ENCODE measurements at regions not wholly inside any gene's neighbourhood (a gene's known extent, or its start where the extent isn't known, plus 50 kb on each side); places are given as distances from the start of the nearest gene placed in this dataset.

DNA sequence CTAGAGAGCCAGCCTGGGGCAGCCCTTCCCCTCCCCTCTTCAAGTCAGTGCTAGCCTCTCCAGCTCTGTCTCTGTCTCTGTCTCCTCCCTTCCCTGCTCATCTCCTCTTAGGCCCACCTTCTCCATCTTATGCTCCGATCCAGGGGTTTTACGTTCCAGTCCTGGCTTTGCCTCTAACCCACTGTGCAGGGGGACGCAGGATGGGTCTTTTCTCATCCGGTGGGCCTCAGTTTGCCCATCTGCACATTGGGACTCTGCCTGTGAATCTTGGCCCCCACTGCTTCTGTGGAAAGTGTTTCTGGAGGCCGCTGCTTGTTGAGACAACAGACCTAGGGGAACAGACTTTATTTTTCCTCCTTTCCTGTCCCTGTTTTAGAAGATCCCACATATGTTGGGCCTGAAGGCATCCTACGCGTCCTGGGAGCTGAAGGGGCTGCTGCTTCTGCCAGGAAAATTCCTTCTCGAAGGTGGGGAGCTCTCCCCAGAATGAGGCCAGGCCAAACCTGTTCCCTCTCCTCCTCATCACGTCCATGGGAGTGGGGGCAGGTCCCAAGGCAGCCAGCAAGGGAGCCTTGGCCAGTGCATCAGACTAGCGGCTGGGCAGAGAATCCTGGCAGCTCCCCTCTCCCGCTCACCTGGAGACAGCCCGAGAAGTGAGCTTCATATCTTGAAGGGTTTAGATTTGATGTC is 99.5 kb upstream of the CSF3R start:
- no peak for DNase-seq (ENCODE audit: low read depth in 3 of 3)

DNA sequence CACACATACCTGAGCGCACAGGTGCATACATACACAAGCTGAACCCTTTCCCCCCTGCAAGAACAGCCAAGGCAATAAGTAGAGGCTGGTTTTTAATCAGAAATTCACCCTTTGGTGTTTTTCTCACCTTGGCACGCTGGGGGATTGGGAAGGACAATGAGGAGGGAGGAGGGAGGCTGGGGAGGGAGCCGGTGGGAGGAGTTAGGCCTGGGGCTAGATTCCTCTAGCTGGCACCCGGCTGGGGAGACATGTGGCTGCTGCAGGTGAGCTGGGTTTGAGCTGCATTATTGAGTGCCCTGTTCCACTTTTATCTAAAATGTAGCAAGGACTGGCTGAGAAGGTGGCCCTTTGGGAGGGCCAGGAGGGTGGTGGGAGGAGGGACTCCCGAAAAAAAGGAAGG is 97.8 kb upstream of the CSF3R start:
- DNase-seq (ENCODE audit: low read depth in 3 of 3): no peak

DNA sequence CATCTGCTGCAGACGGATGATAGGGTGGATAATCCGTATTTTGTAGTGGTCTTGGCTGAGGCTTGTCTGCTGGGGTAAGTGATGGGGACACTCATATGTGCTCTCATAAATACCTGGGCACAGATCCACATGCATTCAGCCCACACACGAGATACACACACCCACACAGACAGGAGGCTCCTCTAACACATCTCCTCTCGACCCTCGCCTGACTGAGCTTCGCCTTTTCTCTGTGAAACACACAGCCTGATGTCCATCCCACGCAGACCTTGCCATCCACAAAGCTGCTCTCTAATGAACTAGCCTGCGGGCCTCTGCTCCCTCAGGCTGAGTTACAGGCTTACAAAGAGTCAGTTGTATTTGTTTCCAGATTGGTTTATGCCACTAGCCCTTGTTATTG is 96.3 kb upstream of the CSF3R start:
- DNase-seq (ENCODE audit: low read depth in 3 of 3): no peak

DNA sequence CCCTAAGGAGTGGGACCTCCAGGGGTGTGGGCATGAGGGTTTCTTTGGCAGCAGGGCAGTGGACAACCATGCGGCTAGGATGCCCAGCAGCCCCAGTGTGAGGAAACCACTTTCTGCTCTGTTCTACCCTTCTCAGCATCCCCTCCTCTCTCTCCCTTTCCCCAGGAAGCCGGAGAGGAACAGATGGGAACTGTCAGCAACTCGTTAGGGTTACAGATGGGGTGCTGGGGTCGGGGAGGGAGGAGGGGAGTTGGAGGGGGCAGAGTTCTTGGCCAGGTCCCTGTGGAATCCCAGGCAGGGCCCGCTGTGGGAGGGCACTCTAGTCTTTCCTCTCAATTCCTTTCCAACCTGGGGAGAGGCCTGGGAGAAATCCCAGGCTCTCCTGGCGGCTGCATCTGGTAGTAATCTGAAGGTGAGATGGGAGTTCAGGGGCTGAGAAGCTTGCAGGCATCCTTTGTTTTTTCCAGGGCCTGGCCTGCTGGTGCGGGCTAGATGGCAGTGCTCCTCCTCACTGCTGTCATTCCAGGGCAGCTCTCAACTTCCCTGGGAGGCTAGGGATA is 93.9 kb upstream of the CSF3R start:
- DNase-seq (ENCODE audit: low read depth in 3 of 3): no peak

DNA sequence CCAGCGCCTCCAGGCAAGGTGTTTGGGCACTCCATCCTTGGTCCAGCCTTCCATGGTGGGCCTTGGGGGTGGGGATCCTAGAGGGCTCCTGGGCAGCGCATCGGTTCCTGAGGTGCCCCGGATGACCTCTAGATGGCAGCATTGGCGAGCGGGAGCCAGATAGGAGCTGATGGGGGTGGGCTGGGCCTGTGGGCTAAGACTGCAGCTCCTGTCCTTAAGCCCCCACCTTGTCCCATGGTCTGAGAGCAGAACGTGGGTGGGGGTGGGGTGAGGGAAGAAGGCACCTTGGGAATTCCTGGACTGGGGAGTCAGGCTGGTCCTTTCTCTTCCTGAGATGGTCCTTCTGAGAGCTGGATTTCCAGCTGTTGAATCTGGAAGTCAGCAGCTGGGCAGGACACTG is 93.4 kb upstream of the CSF3R start:
- DNase-seq (ENCODE audit: low read depth in 3 of 3): peak; percentile 10 to 38 (median 33)

DNA sequence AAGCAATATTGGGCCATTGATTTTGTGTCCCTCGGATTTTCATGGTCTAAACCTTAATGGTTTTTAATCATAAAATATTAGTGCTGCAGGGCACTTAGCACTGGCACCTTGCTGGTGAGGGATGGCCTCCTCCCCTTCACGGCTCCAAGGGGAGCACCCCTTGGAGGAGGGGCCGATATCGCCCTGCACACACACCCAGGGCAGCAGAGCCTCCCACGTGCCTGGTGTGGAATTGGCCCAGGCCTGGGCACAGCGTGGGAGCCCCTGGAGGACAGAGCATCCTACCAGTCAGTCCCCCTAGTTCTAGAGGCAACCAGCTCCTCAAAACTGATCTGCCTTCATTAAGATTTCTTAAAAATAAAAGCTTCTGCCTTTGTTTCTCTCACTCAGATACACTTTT is 90.7 kb upstream of the CSF3R start:
- DNase-seq (ENCODE audit: low read depth in 3 of 3): no peak

DNA sequence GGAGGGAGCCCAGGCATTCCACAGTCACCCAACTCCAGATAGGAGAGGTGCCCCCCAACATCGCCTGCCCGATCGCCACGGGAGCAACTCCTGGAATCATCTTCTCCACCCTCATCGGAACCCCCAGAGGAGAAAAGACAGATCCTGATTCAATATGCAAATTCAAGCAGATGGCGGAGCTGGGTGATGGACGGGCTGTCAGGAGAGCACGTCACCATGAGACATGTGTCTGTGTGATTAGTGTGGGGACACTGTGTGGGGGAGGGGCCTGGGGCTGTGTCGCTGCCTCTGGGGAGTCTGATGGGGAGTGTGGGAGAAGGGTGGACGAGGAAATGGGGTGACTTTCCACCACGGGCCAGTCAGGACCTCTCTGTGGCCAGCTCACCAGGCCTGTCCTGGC is 90.2 kb upstream of the CSF3R start:
- no peak for DNase-seq (ENCODE audit: low read depth in 3 of 3)

DNA sequence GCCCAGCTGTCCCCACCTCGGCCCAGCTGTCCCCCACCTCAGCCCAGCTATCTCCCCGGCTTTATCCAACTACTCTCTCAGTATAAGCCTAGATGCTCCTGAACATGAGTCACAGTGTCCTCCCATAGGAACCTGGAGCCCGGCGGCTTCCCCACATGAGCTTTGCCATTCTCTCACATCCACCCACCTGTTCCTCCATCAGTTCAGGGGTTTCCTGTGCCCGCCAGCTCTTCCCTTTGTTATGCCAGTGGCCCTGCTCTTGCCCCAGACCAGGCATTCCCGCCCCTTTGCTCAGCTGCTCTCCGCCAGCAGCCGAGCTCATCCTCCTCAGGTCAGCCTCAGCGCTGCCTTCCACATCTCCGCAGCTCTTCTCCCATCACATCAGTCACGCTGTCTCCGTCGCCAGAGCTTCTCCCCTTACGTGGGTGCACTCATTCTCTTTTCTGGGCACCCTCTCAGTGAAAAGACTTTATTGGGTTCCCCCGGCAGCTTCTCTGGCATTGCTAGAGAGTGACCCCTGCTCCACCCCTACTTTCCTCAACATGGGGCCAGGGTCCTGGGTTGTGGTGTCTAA is 89.5 kb upstream of the CSF3R start:
- no peak for DNase-seq (ENCODE audit: low read depth in 3 of 3)

DNA sequence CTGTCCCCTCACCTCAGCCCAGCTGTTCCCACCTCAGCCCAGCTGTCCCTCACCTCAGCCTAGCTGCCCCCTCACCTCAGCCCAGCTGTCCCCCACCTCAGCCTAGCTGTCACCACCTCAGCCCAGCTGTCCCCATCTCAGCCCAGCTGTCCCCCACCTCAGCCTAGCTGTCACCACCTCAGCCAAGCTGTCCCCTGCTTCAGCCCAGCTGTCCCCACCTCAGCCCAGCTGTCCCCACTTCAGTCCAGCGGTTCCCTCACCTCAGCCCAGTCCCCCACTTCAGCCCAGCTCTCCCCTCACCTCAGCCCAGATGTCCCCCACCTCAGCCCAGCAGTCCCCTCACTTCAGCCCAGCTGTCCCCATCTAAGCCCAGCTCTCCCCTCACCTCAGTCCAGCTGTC is 88.4 kb upstream of the CSF3R start:
- no peak for DNase-seq (ENCODE audit: low read depth in 3 of 3)

DNA sequence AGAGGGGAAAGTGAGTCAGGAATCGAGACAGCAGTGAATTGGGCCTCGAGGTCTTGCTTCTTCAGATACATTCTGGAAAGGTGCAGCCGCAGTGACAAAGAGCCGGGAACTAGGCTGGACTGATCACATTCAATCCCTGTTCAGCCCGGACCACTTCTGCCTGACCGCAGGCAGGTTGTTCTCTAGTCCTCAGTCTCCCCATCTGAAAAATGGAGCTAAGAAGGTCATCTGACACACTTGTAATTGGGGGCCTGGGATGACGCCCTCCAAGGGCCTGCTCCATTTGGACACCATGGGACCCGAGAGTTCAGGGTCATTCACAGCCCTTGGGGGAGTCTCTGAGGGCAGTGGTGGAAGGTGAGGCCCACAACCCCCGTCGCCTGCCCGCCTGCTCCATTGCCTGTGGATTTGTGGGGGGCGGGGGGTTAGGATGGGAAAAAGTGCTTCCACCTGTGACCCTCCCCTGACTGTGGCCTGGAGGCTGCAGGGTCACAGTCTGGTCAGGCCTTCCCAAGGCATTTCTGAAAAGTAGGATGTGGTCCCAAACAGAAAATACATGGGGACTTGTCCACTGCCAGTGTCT is 87.9 kb upstream of the CSF3R start:
- no peak for DNase-seq (ENCODE audit: low read depth in 3 of 3)

DNA sequence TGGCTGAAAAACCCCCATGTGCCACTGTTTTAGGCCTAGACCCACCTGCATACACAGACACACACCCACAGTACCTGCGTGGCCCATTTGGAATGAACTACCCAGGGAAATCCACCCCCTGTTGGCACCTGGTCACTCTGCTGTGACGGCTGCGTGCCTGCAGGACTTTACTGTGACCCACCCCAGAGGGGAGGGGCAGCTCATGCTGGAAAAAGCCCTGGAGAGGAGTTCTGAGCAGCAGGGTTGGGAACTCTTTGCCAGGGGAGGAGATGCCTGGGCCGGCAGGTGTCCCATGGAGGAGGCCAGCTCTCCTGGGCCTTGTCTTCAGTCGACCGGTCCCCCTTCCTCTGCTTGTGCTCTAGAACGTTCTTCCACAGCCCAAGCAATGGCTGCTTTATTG is 87.3 kb upstream of the CSF3R start:
- no peak for DNase-seq (ENCODE audit: low read depth in 3 of 3)

DNA sequence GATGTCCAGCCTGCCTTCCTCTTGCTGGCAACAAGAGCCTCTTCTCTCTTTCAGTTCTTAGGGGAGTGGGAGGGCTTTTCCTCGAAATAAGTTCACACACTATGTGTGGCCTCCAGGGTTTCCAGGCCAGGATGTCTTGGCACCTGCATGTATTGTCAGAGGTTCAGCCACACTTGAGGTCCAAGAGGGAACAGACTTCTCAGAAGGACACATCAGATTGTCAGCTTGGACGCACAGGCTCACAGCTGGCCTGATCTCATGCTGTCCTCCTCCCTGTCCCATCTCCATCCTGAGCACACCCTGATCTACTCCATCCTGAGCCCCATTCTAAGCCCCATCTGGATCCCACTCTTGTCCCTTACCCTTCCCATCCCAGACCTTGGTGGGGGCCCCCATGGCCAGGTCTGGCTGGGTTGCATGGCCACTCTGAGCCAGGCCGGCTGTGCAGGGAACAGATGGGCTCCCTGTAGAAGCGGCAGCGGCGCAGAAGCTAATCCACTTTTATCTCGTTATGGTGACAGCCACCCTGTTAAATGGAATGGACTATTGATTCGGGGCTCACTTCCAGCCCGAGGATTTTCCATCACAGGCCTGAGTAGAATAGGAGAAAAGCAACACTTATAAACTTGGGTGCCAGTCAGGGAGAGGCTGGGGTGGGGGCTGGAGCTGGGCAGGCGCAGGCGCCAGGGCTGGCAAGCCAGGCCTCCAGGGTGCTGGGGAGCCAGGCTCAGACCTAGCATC is 85.1 kb upstream of the CSF3R start:
- no peak for DNase-seq (ENCODE audit: low read depth in 3 of 3)

DNA sequence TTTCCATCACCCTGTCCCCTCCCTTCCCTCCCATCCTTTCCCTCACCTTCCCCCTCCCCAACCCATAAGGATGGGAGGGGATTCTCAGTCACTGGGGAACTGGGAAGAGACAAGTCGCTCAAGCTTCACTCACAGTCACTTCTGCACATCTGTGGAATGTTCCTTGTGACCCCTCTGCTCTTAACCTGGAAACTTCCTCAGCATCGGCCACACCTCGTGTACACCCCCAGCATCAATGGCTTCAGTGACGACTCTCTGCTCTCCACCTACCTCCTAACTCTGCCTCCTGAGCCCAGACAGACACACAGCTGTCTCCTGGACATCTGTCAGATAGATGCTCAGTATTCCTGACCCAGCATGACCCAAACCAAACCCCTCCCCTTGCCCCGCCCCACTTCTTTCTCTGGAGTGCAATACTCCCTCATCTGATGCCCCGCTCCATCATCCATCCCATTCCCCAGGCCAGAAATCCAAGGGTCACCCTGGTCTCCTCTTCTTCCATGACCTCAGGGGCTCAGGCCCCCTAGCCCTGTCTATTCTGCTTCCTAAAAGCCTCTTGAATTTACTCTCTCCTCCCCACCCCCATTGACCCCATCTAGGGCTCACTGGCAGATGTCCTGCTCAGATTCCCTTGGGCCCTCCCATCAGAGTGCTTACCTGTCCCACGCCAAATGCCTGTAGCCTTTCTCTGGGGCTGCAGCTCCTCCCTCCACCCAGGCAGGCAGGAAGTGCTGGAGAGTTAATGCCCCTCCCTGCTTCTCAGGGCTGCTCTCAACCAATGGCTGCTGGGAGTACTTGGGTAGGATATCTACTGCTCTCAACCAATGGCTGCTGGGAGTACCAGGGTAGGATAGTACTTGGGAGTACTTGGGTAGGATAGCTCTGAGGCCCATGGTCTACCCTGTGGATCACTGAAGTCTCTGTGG is 83.1 kb upstream of the CSF3R start:
- no peak for DNase-seq (ENCODE audit: low read depth in 3 of 3)

DNA sequence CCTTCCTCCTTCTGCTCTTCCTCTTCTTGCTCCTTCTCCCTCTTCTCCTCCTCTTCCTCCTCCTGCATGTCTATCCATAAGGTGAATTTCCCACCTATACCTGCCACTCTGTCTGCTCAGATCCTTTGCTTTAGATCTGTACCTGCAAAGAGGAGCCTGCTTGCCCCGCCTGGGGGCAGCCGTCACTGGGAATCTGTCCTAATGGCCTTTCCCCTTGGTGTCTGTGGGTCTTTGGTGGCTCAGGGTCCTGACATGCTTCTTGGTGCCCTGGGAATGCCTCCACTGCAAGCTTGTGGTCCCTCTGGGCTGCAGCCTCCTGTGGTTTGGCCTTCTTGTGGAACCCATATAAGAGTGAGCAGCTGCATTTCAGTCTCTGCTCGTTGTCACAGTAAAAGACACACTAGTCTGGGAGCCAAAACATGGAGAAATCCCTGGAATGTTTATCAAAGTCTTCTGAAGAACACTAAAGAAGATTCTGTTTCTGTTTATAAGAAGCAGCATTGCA is 79.5 kb upstream of the CSF3R start:
- no peak for DNase-seq (ENCODE audit: low read depth in 3 of 3)

DNA sequence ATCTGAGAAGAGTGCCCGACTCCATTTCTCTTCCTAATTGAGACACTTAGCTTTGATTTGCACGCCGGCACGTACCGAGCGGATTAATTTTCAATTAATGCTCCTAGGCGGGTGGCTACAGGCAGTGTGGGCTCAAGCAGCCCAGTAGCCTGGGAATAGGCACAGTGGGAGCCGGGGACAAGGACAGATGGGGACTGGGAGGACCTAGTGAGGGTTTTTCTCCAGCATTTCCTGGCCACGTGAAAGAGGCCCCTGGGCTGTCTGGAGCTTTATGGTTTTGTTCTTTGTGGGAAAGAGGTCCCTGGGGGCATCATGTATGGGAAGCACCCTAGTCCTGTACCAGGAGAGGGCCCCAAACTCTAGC is 78.6 kb upstream of the CSF3R start:
- DNase-seq (ENCODE audit: low read depth in 3 of 3): no peak

DNA sequence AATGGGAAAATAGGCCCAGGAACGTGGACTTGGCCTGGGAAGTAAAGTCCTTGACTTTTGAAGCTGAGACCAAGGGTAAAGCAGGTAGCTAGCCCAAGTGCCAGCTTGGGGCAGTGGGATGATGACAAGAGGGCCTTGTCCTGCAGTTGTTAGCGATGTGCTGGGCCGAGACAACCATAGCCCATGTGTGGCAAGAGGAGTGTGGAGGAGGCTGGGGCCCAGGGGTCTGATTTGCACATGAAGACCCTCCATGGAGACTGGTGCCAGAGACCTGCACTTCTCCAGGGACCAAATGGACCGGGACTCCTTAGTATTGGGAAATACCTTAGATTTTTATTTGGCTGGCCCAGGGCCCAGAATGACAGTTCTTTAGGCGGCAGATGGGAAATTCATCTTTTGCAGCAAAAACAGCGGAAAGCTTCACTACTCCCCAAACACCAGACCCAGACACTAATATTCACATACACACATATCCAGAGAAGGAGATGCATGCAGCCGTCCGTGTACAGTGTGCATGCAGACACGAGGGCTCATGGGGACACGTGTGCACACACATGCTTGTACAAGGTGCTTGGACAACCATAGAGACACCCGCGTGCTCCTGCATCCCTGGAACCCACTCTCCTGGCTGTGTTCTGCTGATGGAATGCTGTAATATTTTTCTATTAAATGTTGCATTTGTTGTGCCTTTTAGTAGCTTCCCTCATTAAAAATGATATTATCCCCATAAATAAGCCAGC is 78.1 kb upstream of the CSF3R start:
- DNase-seq (ENCODE audit: low read depth in 3 of 3): no peak

DNA sequence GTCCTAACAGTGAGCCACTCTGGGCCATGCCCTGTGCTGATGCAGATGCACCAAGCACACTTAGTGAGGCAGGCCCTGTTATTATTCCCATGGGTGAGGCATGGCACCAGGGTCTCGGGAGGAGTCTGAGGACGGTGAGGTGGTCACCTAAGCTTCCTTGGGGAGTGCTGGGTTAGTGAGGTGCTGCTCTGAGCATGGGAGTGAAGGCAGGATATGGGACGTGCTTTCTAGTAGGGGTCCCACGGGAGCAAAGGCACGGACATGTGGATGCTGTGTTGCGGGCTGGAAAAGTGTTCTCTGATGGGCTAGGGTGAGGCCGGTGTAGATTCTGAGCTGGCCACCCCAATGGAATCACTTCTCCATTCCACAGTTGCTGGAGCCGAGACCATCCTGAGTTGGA is 77.5 kb upstream of the CSF3R start:
- no peak for DNase-seq (ENCODE audit: low read depth in 3 of 3)

DNA sequence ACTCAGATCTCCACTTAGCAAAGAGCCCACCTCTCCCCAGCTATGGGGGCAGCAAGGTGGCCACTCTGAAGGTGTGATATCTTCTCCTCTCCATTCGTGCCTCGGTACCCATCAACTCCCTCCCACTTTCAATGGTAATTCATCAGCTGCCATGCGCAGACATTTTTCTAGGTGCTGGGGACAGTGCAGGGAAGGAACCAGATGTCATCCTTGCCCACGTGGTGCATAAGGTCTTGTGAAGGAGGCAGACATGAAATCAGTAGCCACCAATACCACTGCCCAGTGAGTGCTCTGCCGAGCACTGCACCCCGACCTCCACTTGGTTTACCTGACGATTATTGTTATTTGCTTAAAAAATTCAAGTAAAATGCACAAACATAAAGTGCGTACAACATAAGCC is 76.3 kb upstream of the CSF3R start:
- no peak for DNase-seq (ENCODE audit: low read depth in 3 of 3)

DNA sequence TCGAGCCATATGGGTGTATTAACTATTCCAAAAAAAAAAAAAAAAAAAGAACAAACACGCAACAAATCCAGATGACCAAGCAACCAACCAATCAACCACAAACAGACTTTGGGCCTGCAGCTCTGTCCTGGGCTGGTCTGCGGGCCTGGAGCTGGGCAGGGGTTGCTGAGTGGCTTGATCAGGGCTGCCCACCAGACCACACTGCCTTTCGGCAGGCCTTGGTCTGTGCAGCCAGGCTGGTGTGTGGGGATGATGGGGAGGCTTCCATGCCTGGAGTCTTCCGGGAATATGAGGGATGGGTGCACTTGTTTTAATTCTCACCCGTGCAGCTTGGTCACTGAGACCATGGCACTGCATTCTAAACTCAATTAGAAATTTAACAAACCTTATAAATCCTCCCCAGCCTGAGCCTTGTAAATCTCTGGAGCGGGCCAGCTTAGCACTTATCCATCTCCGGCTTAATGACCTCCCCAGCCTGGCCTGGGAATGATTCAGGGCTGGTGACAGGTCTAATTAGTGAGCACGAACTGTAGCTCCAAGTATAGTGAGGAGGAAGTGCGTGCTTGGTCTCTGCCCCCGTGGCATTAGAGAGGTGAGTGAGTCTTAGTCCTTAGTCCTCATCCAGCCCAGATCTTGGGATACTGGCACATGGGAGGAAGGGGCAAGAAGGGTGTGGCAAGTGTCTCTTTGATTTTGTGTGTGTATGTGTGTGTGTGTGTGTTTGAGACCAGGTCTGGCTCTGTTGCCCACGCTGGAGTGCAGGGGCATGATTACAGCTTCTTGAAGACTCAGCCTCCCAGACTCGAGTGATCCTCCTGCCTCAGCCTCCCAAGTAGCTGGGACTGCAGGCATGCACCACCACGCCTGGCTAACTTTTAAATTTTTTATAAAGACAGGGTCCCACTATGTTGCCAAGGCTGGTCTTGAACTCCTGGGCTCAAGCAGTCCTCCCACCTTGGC is 74.6 kb upstream of the CSF3R start:
- no peak for DNase-seq (ENCODE audit: low read depth in 3 of 3)

DNA sequence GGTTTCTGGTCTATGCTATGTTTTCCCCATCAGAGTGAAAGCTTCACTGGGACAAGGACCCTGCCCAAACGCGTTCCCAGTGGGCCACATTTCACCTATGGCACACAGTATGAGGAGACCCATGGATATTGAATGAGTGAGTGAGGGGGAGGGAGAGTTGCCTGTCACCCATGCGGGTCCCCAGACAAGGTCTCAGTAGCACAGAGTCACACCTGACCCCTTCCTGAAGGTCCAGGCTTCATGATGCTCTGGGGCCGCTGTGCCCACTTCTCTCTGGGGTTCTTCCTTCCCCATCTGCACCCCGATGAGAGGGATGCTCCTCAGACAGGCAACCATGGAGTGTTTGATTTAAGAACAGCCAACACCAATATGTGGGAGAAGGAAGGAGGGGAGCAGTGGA is 72.3 kb upstream of the CSF3R start:
- no peak for DNase-seq (ENCODE audit: low read depth in 3 of 3)
